OCI-LY3 (cell line): ENCODE measurements at regions not wholly inside any gene's neighbourhood (a gene's known extent, or its start where the extent isn't known, plus 50 kb on each side); places are given as distances from the start of the nearest gene placed in this dataset.

Experiments used
- CTCF ChIP-seq: fragments of 200-600, 300-600 bp; sonication (generic); IDR thresholded peaks from 2 replicates; pipeline ENCODE4 v1.5.1; 2014; ENCODE audit warnings: antibody characterized with exemption, low read length, low read depth
- EZH2phosphoT487 ChIP-seq: fragments of 200-600 bp; shearing (Covaris generic); IDR thresholded peaks from 2 replicates; pipeline ENCODE4 v1.6.1; 2018; ENCODE audit warnings: antibody characterized with exemption, mixed run types, low read depth

GRCh38 chr2:228828397-228828796 lies 442.7 kb downstream of the PID1 start:
- no peak for TF ChIP-seq CTCF
- no peak for TF ChIP-seq EZH2phosphoT487
